Psoas muscle (tissue), 7 donors: ENCODE measurements at regions not wholly inside any gene's neighbourhood (a gene's known extent, or its start where the extent isn't known, plus 50 kb on each side); places are given as distances from the start of the nearest gene placed in this dataset.

Source experiments
- ATAC-seq, 4 donors: fragments of 200-7000 bp; cut with Tn5 transposase; one replicate each; pipeline ENCODE4 v1.9.1; 2020; ENCODE audit warnings: moderate library complexity in 3 of 4, mild to moderate bottlenecking in 2 of 4
- DNase-seq, 2 donors: peaks; one replicate each; pipeline ENCODE4 v3.0.0-alpha.2; 2020
- H3K27ac ChIP-seq: fragments of 200-600 bp; one replicate; pipeline ENCODE4 v1.8.0; 2022
- H3K27me3 ChIP-seq, 3 donors: fragments of 200-600 bp in 1 of 3; one replicate each; pipeline versions ENCODE4 v1.6.1 to v1.8.0; 2013 to 2022; ENCODE audit warnings: low read length in 2 of 3, mild to moderate bottlenecking in 2 of 3, moderate library complexity in 1 of 3; ENCODE audit not compliant: insufficient read depth in 3 of 3
- H3K36me3 ChIP-seq, 2 donors: fragments of 200-600 bp in 1 of 2; one replicate each; pipeline versions ENCODE4 v1.6.1 to v1.8.0; 2013 to 2022; ENCODE audit warnings: low read depth in 1 of 2, mild to moderate bottlenecking in 1 of 2, moderate library complexity in 1 of 2; ENCODE audit not compliant: insufficient read depth in 1 of 2
- H3K4me1 ChIP-seq: fragments of 200-600 bp; one replicate; pipeline ENCODE4 v1.8.0; 2022
- H3K4me3 ChIP-seq: fragments of 200-600 bp; one replicate; pipeline ENCODE4 v1.8.0; 2022; ENCODE audit warnings: mild to moderate bottlenecking
- H3K9me3 ChIP-seq: fragments of 200-600 bp; one replicate; pipeline ENCODE4 v1.8.0; 2022
- CTCF ChIP-seq: fragments of 200-600 bp; IDR thresholded peaks from one replicate; pipeline ENCODE4 v1.8.0; 2022; ENCODE audit warnings: antibody characterized with exemption
- WGBS, 3 donors: extraction: QIAGEN DNeasy Blood & Tissue Kit; methylation state at CpG; one replicate each; pipeline versions ENCODE4 v1.1.6 to v1.1.7; 2013; 5-methylcytosine and 5-hydroxymethylcytosine counted together
- intact Hi-C, 2 donors: fragments of 100-400 bp; cut with DNase I; formaldehyde crosslinking; loops; one replicate each; pipeline versions ENCODE4 v1.11.0 to v1.14.2; 2022
- donor health status: healthy with polysubstance abuse.
- donor health status: DM: no; HTN: no; CAD: no; lungs with moderate emphysema.
- donor health status: Bipolar disorder and iron deficiency.
- donor health status: healthy.
- donor health status: DM: yes; HTN: yes; CAD: no.
- donor health status: DM: no; HTN: no; CAD: no.
- donor health status: DM: yes; HTN: yes; CAD: no.

- 84 to 87% (median 87%) methylated on average over 4 of the region's 4 CpGs for WGBS, 3 donors
- intact Hi-C loops, result no loop called here
- ATAC-seq, result no peak
- Histone ChIP-seq H3K4me1 (no peaks in the 10 kb centered on the region), H3K9me3 (no peaks in the 10 kb centered on the region), H3K27ac (no peak overlapping the region), H3K27me3 (no peaks in the 10 kb centered on the region), H3K36me3 (no peaks in the 10 kb centered on the region), H3K4me3 (no peak overlapping the region)
- no peak for DNase-seq
- no peak for TF ChIP-seq CTCF
Measured at GRCh38 chr7:91556239-91556638, 292.0 kb downstream of the FZD1 start.

DNA sequence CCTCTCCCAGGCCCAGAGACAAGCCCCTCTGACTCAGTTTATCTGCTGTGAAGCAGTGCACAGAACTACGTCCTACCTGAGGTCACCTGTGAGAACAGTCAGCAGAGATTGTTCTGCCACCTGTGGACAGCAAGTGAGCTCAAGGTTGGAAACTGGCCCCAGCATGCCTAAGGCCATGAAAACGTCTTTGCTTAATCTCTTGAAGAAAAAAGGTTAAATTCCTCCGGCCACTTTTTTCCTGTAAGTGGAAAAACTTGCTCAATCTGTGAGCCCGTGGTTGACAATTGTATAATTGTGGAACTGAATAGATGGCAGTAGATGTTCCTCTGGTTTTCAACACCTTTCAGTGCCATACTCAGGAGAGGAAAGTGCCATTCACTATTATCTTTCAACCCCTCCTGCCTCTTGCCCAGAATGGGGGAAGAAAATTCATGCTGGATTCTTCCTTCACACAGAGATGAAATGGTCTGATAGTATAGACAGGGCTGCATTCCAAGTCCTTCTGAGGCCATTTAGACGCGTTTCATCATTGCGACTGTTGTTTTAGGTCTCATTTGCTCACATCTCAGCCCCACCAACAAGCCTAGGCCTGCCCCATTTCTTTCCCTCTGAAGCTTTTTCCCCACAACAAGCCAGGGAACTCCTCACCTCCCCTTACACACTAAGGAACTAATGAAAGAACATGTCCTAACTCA is 292.9 kb downstream of the FZD1 start:
- 77 to 83% (median 81%) methylated on average over 7 of the region's 7 CpGs for WGBS, 3 donors
- ATAC-seq (no peak), DNase-seq (no peak)
- intact Hi-C loops, result no loop called here
- no peaks in the 10 kb centered on the region for H3K36me3 ChIP-seq
- no peak overlapping the region for H3K4me3 ChIP-seq
- H3K9me3 ChIP-seq, result no peaks in the 10 kb centered on the region
- no peaks in the 10 kb centered on the region for H3K27me3 ChIP-seq
- no peak for TF ChIP-seq CTCF
- no peaks in the 10 kb centered on the region for H3K4me1 ChIP-seq
- H3K27ac ChIP-seq, result no peak overlapping the region

DNA sequence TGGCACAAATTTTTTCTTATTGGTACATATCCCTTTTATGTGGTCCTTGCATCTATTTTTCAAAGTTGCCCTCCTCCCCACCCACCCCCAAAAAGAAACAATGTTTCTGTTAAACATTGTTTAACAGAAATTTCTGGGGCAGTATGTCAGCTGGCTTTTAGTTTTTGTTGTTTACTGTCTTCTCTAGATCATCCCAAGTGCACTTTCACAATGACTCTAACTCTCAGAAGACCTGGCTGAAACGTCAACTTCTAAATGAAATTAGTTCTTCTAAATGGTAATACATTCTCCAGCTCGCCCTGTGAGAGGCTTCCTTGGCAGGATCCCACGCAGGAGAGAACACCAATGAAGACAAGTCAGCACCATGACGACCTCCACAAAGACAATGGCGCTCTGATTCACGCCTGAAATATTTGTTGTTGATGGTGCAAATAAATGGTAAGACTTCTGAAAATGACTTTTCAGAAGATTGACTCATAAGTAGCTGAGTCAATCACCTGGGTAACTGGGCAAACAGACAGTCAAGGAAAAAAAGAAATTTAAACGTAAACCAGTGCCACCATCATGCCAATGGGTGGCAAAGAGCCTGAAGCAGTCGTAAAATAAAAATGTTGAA is 293.7 kb downstream of the FZD1 start:
- no peaks in the 10 kb centered on the region for H3K9me3 ChIP-seq
- 61 to 69% (median 63%) methylated on average over 8 of the region's 8 CpGs for WGBS, 3 donors
- no peaks in the 10 kb centered on the region for H3K27me3 ChIP-seq
- intact Hi-C loops, result no loop called here
- no peak overlapping the region for H3K4me3 ChIP-seq
- H3K27ac ChIP-seq, result no peak overlapping the region
- no peak for ATAC-seq
- DNase-seq, result no peak
- TF ChIP-seq CTCF, result no peak
- H3K4me1 ChIP-seq, result no peaks in the 10 kb centered on the region
- no peaks in the 10 kb centered on the region for H3K36me3 ChIP-seq

- Histone ChIP-seq H3K27me3 (no peaks in the 10 kb centered on the region), H3K27ac (no peak overlapping the region), H3K4me1 (no peaks in the 10 kb centered on the region), H3K36me3 (no peaks in the 10 kb centered on the region), H3K9me3 (no peaks in the 10 kb centered on the region), H3K4me3 (no peak overlapping the region)
- no peak for DNase-seq
- no peak for TF ChIP-seq CTCF
- no peak for ATAC-seq
- intact Hi-C loops, result no loop called here
- WGBS, 3 donors, result 84 to 89% (median 88%) methylated on average over 2 of the region's 2 CpGs
Measured at GRCh38 chr7:91559947-91560346, 295.7 kb downstream of the FZD1 start.

- H3K4me1 ChIP-seq, result no peaks in the 10 kb centered on the region
- no peak for TF ChIP-seq CTCF
- ATAC-seq (no peak), DNase-seq (no peak)
- H3K27me3 ChIP-seq, result no peaks in the 10 kb centered on the region
- H3K4me3 ChIP-seq, result no peak overlapping the region
- no peaks in the 10 kb centered on the region for H3K36me3 ChIP-seq
- WGBS, 3 donors, result 86 to 90% (median 89%) methylated on average over 1 of the region's 1 CpG
- H3K9me3 ChIP-seq, result no peaks in the 10 kb centered on the region
- intact Hi-C loops, result no loop called here
- no peak overlapping the region for H3K27ac ChIP-seq
Measured at GRCh38 chr7:91564101-91564500, 299.9 kb downstream of the FZD1 start.
